GM21360 (cell line): ENCODE measurements at regions not wholly inside any gene's neighbourhood (a gene's known extent, or its start where the extent isn't known, plus 50 kb on each side); places are given as distances from the start of the nearest gene placed in this dataset.

ENCODE experiments used
- ATAC-seq: cut with Tn5 transposase; IDR thresholded peaks from one replicate; pipeline ENCODE4 v1.9.1; 2021; ENCODE audit warnings: mild to moderate bottlenecking, moderate library complexity; ENCODE audit not compliant: unreplicated experiment

- no peak for ATAC-seq
These were observed 141.5 kb upstream of the PDE10A start for GRCh38 chr6:165804331-165805066.

GRCh38 chr6:165800337-165800736, 137.3 kb upstream of the PDE10A start:
- no peak for ATAC-seq

- no peak for ATAC-seq
These were observed 136.5 kb upstream of the PDE10A start for GRCh38 chr6:165799391-165800153.

GRCh38 chr6:165798991-165799390, 135.9 kb upstream of the PDE10A start:
- ATAC-seq = no peak

- ATAC-seq = no peak
These were observed 131.1 kb upstream of the PDE10A start for GRCh38 chr6:165794179-165794601.

- no peak for ATAC-seq
These were observed 130.3 kb upstream of the PDE10A start for GRCh38 chr6:165793287-165793825.

GRCh38 chr6:165791876-165792437, 128.9 kb upstream of the PDE10A start:
- ATAC-seq = no peak

GRCh38 chr6:165791306-165791705, 128.3 kb upstream of the PDE10A start:
- ATAC-seq = no peak

- no peak for ATAC-seq
These were observed 119.8 kb upstream of the PDE10A start for GRCh38 chr6:165782812-165783211.

GRCh38 chr6:165782134-165782533, 119.1 kb upstream of the PDE10A start:
- no peak for ATAC-seq

- ATAC-seq = no peak
These were observed 114.6 kb upstream of the PDE10A start for GRCh38 chr6:165777680-165778079.

- ATAC-seq = no peak
These were observed 113.7 kb upstream of the PDE10A start for GRCh38 chr6:165776691-165777090.

GRCh38 chr6:165775721-165776120, 112.7 kb upstream of the PDE10A start:
- no peak for ATAC-seq

- no peak for ATAC-seq
These were observed 112.0 kb upstream of the PDE10A start for GRCh38 chr6:165774903-165775601.

GRCh38 chr6:165770397-165771082, 107.5 kb upstream of the PDE10A start:
- no peak for ATAC-seq

GRCh38 chr6:165769884-165770283, 106.8 kb upstream of the PDE10A start:
- no peak for ATAC-seq

- ATAC-seq = no peak
These were observed 106.4 kb upstream of the PDE10A start for GRCh38 chr6:165769401-165769800.

GRCh38 chr6:165768961-165769360, 105.9 kb upstream of the PDE10A start:
- no peak for ATAC-seq

- ATAC-seq = no peak
These were observed 104.2 kb upstream of the PDE10A start for GRCh38 chr6:165767228-165767627.

GRCh38 chr6:165766457-165766856, 103.4 kb upstream of the PDE10A start:
- ATAC-seq = no peak

GRCh38 chr6:165766026-165766425, 103.0 kb upstream of the PDE10A start:
- no peak for ATAC-seq
